Right cardiac atrium (tissue), 5 donors: ENCODE measurements at regions not wholly inside any gene's neighbourhood (a gene's known extent, or its start where the extent isn't known, plus 50 kb on each side); places are given as distances from the start of the nearest gene placed in this dataset.

ENCODE experiments used
- ATAC-seq, 2 donors: fragments of 200-7000 bp; cut with Tn5 transposase; one replicate each; pipeline versions ENCODE4 v1.8.0 to v1.9.1; 2020; ENCODE audit warnings: moderate library complexity in 2 of 2, mild to moderate bottlenecking in 1 of 2
- DNase-seq, 3 donors: peaks; one replicate each; pipeline ENCODE4 v3.0.0-alpha.2; 2020
- H3K27ac ChIP-seq: one replicate; pipeline ENCODE4 v1.5.1; 2013; ENCODE audit warnings: mild to moderate bottlenecking, low read length, control low read depth, moderate library complexity
- H3K27me3 ChIP-seq: one replicate; pipeline ENCODE4 v1.6.1; 2013; ENCODE audit not compliant: control insufficient read depth, insufficient read depth
- H3K4me1 ChIP-seq: one replicate; pipeline ENCODE4 v1.6.1; 2013; ENCODE audit warnings: low read length; ENCODE audit not compliant: control insufficient read depth, insufficient read depth
- H3K4me3 ChIP-seq: one replicate; pipeline ENCODE4 v1.5.1; 2013; ENCODE audit warnings: low read length, control low read depth
- H3K9me3 ChIP-seq: one replicate; pipeline ENCODE4 v1.6.1; 2013; ENCODE audit warnings: low read length; ENCODE audit not compliant: control insufficient read depth
- WGBS: extraction: QIAGEN DNeasy Blood & Tissue Kit; methylation state at CpG from one replicate; pipeline ENCODE4 v1.1.7; 2013; 5-methylcytosine and 5-hydroxymethylcytosine counted together
- intact Hi-C, 4 donors: fragments of 100-400 bp; cut with DNase I; formaldehyde crosslinking; loops; one replicate each; pipeline versions ENCODE4 v1.11.0 to v1.14.0; 2022 to 2023
- donor health status: healthy with polysubstance abuse.
- donor health status: DM: no; HTN: yes; CAD: no.
- donor health status: DM: no; HTN: no; CAD: no.
- donor health status: DM: no; HTN: yes; CAD: no; lungs with severe emphysema.
- donor health status: DM: yes; HTN: yes; CAD: no.

DNA sequence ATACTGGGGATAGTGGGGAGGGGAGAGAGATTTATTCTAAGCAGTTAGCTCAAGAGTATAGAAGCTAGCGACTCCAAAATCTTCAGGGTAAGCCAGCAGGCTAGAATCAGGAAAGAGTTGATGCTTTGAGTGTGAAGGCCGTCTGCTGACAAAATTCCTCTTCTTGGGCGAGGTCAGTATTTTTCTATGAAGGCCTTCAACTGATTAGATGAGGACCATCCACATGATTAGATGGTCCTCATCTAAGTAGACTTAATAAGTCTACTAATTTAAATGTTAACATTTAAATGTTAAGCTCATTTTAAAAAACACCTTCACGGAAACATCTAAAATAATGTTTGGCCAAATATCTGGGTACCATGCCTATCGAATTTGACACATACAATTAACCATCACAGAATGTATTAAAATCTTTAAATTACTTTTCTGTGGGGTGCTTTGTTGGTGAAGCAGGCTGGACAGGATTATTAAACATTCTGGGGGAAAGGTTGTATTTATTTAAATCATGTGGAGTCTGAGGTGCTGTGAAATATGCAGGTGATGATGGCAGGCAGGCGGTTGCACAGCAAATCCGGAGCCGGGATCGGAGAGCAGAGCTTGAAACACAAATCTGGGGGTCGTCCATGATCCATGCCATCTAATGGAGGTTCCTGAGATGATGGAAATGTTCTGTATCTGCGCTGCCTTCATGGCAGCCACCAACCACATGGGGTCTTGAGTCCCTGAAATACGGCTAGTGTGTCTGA, 49.8 kb upstream of the ADORA2B start:
- no peak overlapping the region for H3K27ac ChIP-seq
- H3K27me3 ChIP-seq: no peaks in the 10 kb centered on the region
- ATAC-seq: no peak
- peaks cover 2% of the 10 kb centered on the region for H3K4me1 ChIP-seq
- intact Hi-C loops: no loop called here
- 89% methylated on average over 12 of the region's 12 CpGs for WGBS
- H3K9me3 ChIP-seq: no peaks in the 10 kb centered on the region
- DNase-seq: no peak
- no peak overlapping the region for H3K4me3 ChIP-seq
